ENCODE measurements at regions not wholly inside any gene's neighbourhood (a gene's known extent, or its start where the extent isn't known, plus 50 kb on each side); places are given as distances from the start of the nearest gene placed in this dataset.

DNA sequence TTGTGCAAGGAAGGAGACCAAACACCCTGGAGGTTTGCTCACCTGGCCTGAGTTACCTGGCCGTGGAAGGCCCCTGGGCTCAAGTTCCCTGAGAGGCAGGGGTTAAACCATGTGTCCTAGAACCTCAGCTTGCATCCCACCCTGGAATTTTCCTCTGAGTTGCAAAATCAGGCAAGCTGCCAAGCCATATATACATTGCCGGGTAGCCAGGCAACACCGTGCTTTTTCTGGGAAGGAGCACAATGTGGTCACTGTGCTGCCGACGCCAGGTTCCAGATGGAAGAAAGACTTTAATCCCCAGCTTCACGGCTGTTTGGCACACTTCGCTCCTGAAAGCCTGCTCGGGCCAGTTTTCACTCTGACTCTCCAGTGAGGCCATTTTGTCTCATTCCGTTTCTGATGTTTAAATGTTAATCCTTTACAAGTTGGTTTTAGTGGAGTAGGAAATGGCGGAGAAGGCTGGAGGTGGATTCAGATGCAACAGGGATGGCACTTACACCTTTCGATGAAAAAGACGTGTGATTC is 60.1 kb upstream of the PEG3 start:
- ChIA-PET POLR2A (no interaction called here), RAD21 (ENCODE audit: low non-redundant PET in 1 of 2, low total read pairs in 2 of 2, uncharacterized antibody in 2 of 2, unreplicated experiment in 2 of 2) (no interaction called here), CTCF (no interaction called here)
- Histone ChIP-seq H3K9ac (ENCODE audit: low read length) (no peak overlapping the region), H2AFZ (ENCODE audit: low read depth, low read length, poor library complexity, severe bottlenecking) (no peak overlapping the region), H3K36me3 (ENCODE audit: control insufficient read depth in 1 of 2, insufficient read depth in 2 of 2, low read length in 2 of 2) (no peaks in the 10 kb centered on the region), H4K20me1 (ENCODE audit: insufficient read depth) (no peaks in the 10 kb centered on the region), H3K27me3 (ENCODE audit: insufficient read depth, low read length) (no peaks in the 10 kb centered on the region), H3K27ac (ENCODE audit: low read depth, low read length) (no peak overlapping the region), H3K4me1 (ENCODE audit: control insufficient read depth in 1 of 2, insufficient read depth in 2 of 2, low read length in 2 of 2) (no peaks in the 10 kb centered on the region), H3K9me2 (ENCODE audit: insufficient read depth) (no peaks in the 10 kb centered on the region), H3K4me3 (replicated peaks in 1 of 2; ENCODE audit: low read depth in 1 of 2, low read length in 2 of 2) (no peak overlapping the region), H3K9me3 (ENCODE audit: control insufficient read depth in 1 of 2, insufficient read depth in 1 of 2, low read depth in 1 of 2, low read length in 2 of 2) (peaks cover 6 to 21% of the 10 kb centered on the region in 2 experiments; a peak in 2 of 4 replicates), H3K4me2 (ENCODE audit: low read length) (no peak overlapping the region), H3K79me2 (ENCODE audit: insufficient read depth, low read length) (no peaks in the 10 kb centered on the region)
- TF ChIP-seq, protein P1, sequence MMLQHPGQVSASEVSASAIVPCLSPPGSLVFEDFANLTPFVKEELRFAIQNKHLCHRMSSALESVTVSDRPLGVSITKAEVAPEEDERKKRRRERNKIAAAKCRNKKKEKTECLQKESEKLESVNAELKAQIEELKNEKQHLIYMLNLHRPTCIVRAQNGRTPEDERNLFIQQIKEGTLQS (IDR thresholded peaks at IDR 0.05): no peak
- TF ChIP-seq TCF7L2 (IDR thresholded peaks at IDR 0.05; ENCODE audit: borderline replicate concordance, extremely low read depth, insufficient read depth, insufficient read length): no peak
- TF ChIP-seq, protein P2, sequence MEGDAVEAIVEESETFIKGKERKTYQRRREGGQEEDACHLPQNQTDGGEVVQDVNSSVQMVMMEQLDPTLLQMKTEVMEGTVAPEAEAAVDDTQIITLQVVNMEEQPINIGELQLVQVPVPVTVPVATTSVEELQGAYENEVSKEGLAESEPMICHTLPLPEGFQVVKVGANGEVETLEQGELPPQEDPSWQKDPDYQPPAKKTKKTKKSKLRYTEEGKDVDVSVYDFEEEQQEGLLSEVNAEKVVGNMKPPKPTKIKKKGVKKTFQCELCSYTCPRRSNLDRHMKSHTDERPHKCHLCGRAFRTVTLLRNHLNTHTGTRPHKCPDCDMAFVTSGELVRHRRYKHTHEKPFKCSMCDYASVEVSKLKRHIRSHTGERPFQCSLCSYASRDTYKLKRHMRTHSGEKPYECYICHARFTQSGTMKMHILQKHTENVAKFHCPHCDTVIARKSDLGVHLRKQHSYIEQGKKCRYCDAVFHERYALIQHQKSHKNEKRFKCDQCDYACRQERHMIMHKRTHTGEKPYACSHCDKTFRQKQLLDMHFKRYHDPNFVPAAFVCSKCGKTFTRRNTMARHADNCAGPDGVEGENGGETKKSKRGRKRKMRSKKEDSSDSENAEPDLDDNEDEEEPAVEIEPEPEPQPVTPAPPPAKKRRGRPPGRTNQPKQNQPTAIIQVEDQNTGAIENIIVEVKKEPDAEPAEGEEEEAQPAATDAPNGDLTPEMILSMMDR (IDR thresholded peaks at IDR 0.05 in 2 of 3, conservative IDR thresholded peaks at IDR 0.05 in 1 of 3; ENCODE audit: borderline replicate concordance in 1 of 3, insufficient read depth in 1 of 3, low read depth in 2 of 3, low read length in 2 of 3): no peak
- TF ChIP-seq, protein P3, sequence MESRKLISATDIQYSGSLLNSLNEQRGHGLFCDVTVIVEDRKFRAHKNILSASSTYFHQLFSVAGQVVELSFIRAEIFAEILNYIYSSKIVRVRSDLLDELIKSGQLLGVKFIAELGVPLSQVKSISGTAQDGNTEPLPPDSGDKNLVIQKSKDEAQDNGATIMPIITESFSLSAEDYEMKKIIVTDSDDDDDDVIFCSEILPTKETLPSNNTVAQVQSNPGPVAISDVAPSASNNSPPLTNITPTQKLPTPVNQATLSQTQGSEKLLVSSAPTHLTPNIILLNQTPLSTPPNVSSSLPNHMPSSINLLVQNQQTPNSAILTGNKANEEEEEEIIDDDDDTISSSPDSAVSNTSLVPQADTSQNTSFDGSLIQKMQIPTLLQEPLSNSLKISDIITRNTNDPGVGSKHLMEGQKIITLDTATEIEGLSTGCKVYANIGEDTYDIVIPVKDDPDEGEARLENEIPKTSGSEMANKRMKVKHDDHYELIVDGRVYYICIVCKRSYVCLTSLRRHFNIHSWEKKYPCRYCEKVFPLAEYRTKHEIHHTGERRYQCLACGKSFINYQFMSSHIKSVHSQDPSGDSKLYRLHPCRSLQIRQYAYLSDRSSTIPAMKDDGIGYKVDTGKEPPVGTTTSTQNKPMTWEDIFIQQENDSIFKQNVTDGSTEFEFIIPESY (IDR thresholded peaks at IDR 0.05; ENCODE audit: extremely low read depth, insufficient replicate concordance, low read length): no peak
- no peak for TF ChIP-seq ELF1 (IDR thresholded peaks at IDR 0.05; ENCODE audit: borderline replicate concordance, low read depth)
- no peak for TF ChIP-seq CEBPB (IDR thresholded peaks at IDR 0.05; ENCODE audit: low read depth)
- TF ChIP-seq EZH2 (IDR thresholded peaks at IDR 0.05): no peak
- no peak for TF ChIP-seq EGR1 (IDR thresholded peaks at IDR 0.05; ENCODE audit: low read depth)
- TF ChIP-seq YY1 (IDR thresholded peaks at IDR 0.05; ENCODE audit: extremely low read depth, insufficient replicate concordance, low read depth, low read length): no peak
- TF ChIP-seq JUND (IDR thresholded peaks at IDR 0.05): no peak
- TF ChIP-seq, protein P4, sequence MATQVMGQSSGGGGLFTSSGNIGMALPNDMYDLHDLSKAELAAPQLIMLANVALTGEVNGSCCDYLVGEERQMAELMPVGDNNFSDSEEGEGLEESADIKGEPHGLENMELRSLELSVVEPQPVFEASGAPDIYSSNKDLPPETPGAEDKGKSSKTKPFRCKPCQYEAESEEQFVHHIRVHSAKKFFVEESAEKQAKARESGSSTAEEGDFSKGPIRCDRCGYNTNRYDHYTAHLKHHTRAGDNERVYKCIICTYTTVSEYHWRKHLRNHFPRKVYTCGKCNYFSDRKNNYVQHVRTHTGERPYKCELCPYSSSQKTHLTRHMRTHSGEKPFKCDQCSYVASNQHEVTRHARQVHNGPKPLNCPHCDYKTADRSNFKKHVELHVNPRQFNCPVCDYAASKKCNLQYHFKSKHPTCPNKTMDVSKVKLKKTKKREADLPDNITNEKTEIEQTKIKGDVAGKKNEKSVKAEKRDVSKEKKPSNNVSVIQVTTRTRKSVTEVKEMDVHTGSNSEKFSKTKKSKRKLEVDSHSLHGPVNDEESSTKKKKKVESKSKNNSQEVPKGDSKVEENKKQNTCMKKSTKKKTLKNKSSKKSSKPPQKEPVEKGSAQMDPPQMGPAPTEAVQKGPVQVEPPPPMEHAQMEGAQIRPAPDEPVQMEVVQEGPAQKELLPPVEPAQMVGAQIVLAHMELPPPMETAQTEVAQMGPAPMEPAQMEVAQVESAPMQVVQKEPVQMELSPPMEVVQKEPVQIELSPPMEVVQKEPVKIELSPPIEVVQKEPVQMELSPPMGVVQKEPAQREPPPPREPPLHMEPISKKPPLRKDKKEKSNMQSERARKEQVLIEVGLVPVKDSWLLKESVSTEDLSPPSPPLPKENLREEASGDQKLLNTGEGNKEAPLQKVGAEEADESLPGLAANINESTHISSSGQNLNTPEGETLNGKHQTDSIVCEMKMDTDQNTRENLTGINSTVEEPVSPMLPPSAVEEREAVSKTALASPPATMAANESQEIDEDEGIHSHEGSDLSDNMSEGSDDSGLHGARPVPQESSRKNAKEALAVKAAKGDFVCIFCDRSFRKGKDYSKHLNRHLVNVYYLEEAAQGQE (IDR thresholded peaks at IDR 0.05; ENCODE audit: low read depth): no peak
- no peak for TF ChIP-seq POLR2A (IDR thresholded peaks at IDR 0.05; ENCODE audit: borderline replicate concordance, extremely low read depth, insufficient read depth, insufficient read length)
- TF ChIP-seq ZFX (IDR thresholded peaks at IDR 0.05): no peak
- no peak for TF ChIP-seq POLR2AphosphoS5 (IDR thresholded peaks at IDR 0.05; ENCODE audit: low read depth, low read length)
- no peak for TF ChIP-seq FOSL1 (IDR thresholded peaks at IDR 0.05; ENCODE audit: low read depth)
- intact Hi-C loops (cut with micrococcal nuclease): no loop called here
- ATAC-seq (no peak), DNase-seq (ENCODE audit: low read depth, low spot score) (no peak)
- no TSS peak for BruUV-seq (replicated peaks)
